ENCODE measurements at regions not wholly inside any gene's neighbourhood (a gene's known extent, or its start where the extent isn't known, plus 50 kb on each side); places are given as distances from the start of the nearest gene placed in this dataset.

DNA sequence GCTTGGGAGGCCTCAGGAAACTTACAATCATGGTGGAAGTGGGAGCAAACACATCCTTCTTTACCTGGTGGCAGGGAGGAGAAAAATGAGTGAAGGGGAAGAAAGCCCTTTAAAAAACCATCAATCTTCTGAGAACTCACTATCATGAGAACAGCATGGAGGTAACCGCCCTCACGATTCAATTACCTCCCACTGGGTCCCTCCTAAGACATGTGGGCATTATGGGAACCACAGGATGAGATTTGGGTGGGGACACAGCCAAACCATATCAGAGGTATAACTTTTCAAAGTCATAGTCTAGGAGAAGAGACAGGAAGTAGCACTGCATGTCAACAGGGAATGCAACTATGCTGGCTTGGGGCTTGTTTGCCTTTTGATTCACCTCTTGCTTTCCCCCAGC, 59.9 kb upstream of the DTNBP1 start:
- no TSS peak for BruUV-seq (replicated peaks)
- Histone ChIP-seq H3K27ac (ENCODE audit: control insufficient read depth, insufficient read depth) (no peak overlapping the region), H3K4me2 (ENCODE audit: control insufficient read depth, insufficient read depth) (no peak overlapping the region), H3K27me3 (replicated peaks in 1 of 2; ENCODE audit: control insufficient read depth in 2 of 2, insufficient read depth in 2 of 2, low read length in 1 of 2) (no peaks in the 10 kb centered on the region), H2AFZ (ENCODE audit: control insufficient read depth, low read depth, low read length) (no peak overlapping the region), H3K9ac (ENCODE audit: control insufficient read depth, insufficient read depth, low read length) (no peak overlapping the region), H3K36me3 (ENCODE audit: control insufficient read depth in 2 of 2, insufficient read depth in 2 of 2, low read length in 1 of 2) (no peaks in the 10 kb centered on the region), H3K4me3 (no peak overlapping the region), H3K4me1 (ENCODE audit: control insufficient read depth, insufficient read depth, low read length) (no peaks in the 10 kb centered on the region), H3K9me3 (replicated peaks; ENCODE audit: control insufficient read depth, insufficient read depth, low read length) (no peaks in the 10 kb centered on the region), H4K20me1 (ENCODE audit: control insufficient read depth, insufficient read depth) (no peaks in the 10 kb centered on the region), H3K79me2 (ENCODE audit: control insufficient read depth, insufficient read depth, low read length) (no peaks in the 10 kb centered on the region)
- in situ Hi-C loops (cut with MboI): no loop called here
- TF ChIP-seq SREBF1 (IDR thresholded peaks at IDR 0.05; ENCODE audit: low read length) (no peak), CBX5 (IDR thresholded peaks at IDR 0.05; ENCODE audit: low read depth) (no peak), IRF4 (IDR thresholded peaks at IDR 0.05; ENCODE audit: low read depth, low read length) (no peak), CHD4 (IDR thresholded peaks at IDR 0.05) (no peak), SUPT20H (IDR thresholded peaks at IDR 0.05; ENCODE audit: borderline replicate concordance, control insufficient read depth, low read depth, low read length) (no peak), HCFC1 (IDR thresholded peaks at IDR 0.05; ENCODE audit: low read length) (no peak), E4F1 (IDR thresholded peaks at IDR 0.05; ENCODE audit: borderline replicate concordance, partially characterized antibody) (no peak), ZNF622 (IDR thresholded peaks at IDR 0.05) (no peak), FOXM1 (IDR thresholded peaks at IDR 0.05; ENCODE audit: low read depth, low read length) (no peak), DPF2 (IDR thresholded peaks at IDR 0.05) (no peak), CEBPZ (IDR thresholded peaks at IDR 0.05; ENCODE audit: low read depth, low read length) (no peak), TCF7 (IDR thresholded peaks at IDR 0.05; ENCODE audit: borderline replicate concordance) (no peak), RELA (IDR thresholded peaks at IDR 0.05; ENCODE audit: borderline replicate concordance, partially characterized antibody) (no peak), SREBF2 (IDR thresholded peaks at IDR 0.05; ENCODE audit: low read length) (no peak), SPI1 (IDR thresholded peaks at IDR 0.05; ENCODE audit: borderline replicate concordance, insufficient read depth, low read depth, low read length) (no peak), GATAD2B (conservative IDR thresholded peaks at IDR 0.05; ENCODE audit: low read depth) (no peak), SMAD5 (IDR thresholded peaks at IDR 0.05; ENCODE audit: low read depth) (no peak), CEBPB (IDR thresholded peaks at IDR 0.05; ENCODE audit: borderline replicate concordance in 1 of 2, low read depth in 2 of 2, low read length in 2 of 2) (no peak), FOXK2 (IDR thresholded peaks at IDR 0.05) (no peak)
- CTCF ChIA-PET: no interaction called here
- FAIRE-seq (no peak), DNase-seq (ENCODE audit: low read depth, low spot score) (no peak), ATAC-seq (no peak)
- SMC1A ChIA-PET (ENCODE audit: uncharacterized antibody, unreplicated experiment): interaction anchor here (2.2 to 2.3 kb wide), 2 partner anchors 9 to 21 kb away, joined by 5 to 8 read pairs; no protein-coding TSS in a partner anchor
- POLR2A ChIA-PET: no interaction called here
- intact Hi-C loops (cut with micrococcal nuclease; ENCODE audit: unreplicated experiment): no loop called here
- RAD21 ChIA-PET (ENCODE audit: unreplicated experiment): no interaction called here
- 84% methylated on average over 2 of the region's 2 CpGs for WGBS (ENCODE audit: insufficient coverage, insufficient replicate concordance, low lambda C conversion rate, missing lambda C conversion rate)

All from GM12878 (cell line).